Neural cell (in vitro differentiated cells): ENCODE measurements at regions not wholly inside any gene's neighbourhood (a gene's known extent, or its start where the extent isn't known, plus 50 kb on each side); places are given as distances from the start of the nearest gene placed in this dataset.

Source experiments
- H2AFZ ChIP-seq: fragments of 200-600, 300-800 bp; sonication (generic), shearing (Covaris generic); 2 replicates; pipeline ENCODE4 v1.6.0; 2014; ENCODE audit warnings: low read depth, mild to moderate bottlenecking, antibody characterized with exemption, low read length, moderate library complexity
- H3F3A ChIP-seq: fragments of 200-600 bp; shearing (Covaris generic); 2 replicates; pipeline ENCODE4 v1.6.1; 2016; ENCODE audit warnings: mild to moderate bottlenecking, moderate library complexity, mixed read lengths, antibody characterized with exemption, low read length; ENCODE audit not compliant: insufficient read depth, poor library complexity, severe bottlenecking
- H3K27ac ChIP-seq: fragments of 200-600, 300-800 bp; sonication (generic), shearing (Covaris generic); 2 replicates; pipeline ENCODE4 v1.5.1; 2014; ENCODE audit warnings: mild to moderate bottlenecking, low read length, moderate library complexity
- H3K27me3 ChIP-seq: fragments of 300-800, 200-600 bp; sonication (generic), shearing (Covaris generic); 2 replicates; pipeline ENCODE4 v1.6.0; 2014; ENCODE audit warnings: mild to moderate bottlenecking, low read depth, low read length, moderate library complexity; ENCODE audit not compliant: insufficient read depth
- H3K36me3 ChIP-seq: fragments of 300-800, 200-600 bp; sonication (generic), shearing (Covaris generic); 2 replicates; pipeline ENCODE4 v1.5.1; 2014; ENCODE audit warnings: mild to moderate bottlenecking, antibody characterized with exemption, low read length, moderate library complexity; ENCODE audit not compliant: insufficient read depth
- H3K4me2 ChIP-seq: fragments of 300-800, 200-600 bp; sonication (generic), shearing (Covaris generic); 2 replicates; pipeline ENCODE4 v1.6.0; 2014; ENCODE audit warnings: mild to moderate bottlenecking, low read length
- H3K4me3 ChIP-seq: fragments of 300-800, 200-600 bp; sonication (generic), shearing (Covaris generic); 2 replicates; pipeline ENCODE4 v1.5.1; 2014; ENCODE audit warnings: mild to moderate bottlenecking, low read length, moderate library complexity
- H3K79me2 ChIP-seq: fragments of 200-600 bp; shearing (Covaris generic); replicated peaks from 2 replicates; pipeline ENCODE4 v1.6.0; 2014; ENCODE audit warnings: mild to moderate bottlenecking, low read length, moderate library complexity; ENCODE audit not compliant: insufficient read depth
- H3K9ac ChIP-seq: fragments of 300-800, 200-600 bp; sonication (generic), shearing (Covaris generic); 2 replicates; pipeline ENCODE4 v1.6.1; 2016; ENCODE audit warnings: mild to moderate bottlenecking, low read length, mixed read lengths
- H3K9me2 ChIP-seq: fragments of 200-600 bp; shearing (Covaris generic); 2 replicates; pipeline ENCODE4 v1.6.1; 2016; ENCODE audit warnings: mild to moderate bottlenecking, low read length, mixed read lengths; ENCODE audit not compliant: insufficient read depth
- H3K9me3 ChIP-seq: fragments of 200-600, 300-800 bp; sonication (generic), shearing (Covaris generic); 2 replicates; pipeline ENCODE4 v1.6.1; 2016; ENCODE audit warnings: mild to moderate bottlenecking, mixed run types, low read length, moderate library complexity, mixed read lengths
- H4K20me1 ChIP-seq: fragments of 200-600 bp; shearing (Covaris generic); 2 replicates; pipeline ENCODE4 v1.6.1; 2016; ENCODE audit warnings: mild to moderate bottlenecking, mixed run types; ENCODE audit not compliant: insufficient read depth
- EP300 ChIP-seq: fragments of 450-650 bp; conservative IDR thresholded peaks from 2 replicates; pipeline ENCODE4 v1.6.1; 2014; ENCODE audit warnings: antibody characterized with exemption, mild to moderate bottlenecking, moderate library complexity; ENCODE audit not compliant: poor library complexity, severe bottlenecking
- EZH2 ChIP-seq: fragments of 200-600, 300-800 bp; shearing (Covaris generic), sonication (generic); IDR thresholded peaks from 2 replicates; pipeline ENCODE4 v1.6.1; 2014; ENCODE audit warnings: antibody characterized with exemption, low read length, borderline replicate concordance, mild to moderate bottlenecking; ENCODE audit not compliant: insufficient read depth, poor library complexity, severe bottlenecking
- MXI1 ChIP-seq: fragments of 450-650 bp; conservative IDR thresholded peaks from 2 replicates; pipeline ENCODE4 v1.6.1; 2014; ENCODE audit warnings: antibody characterized with exemption, mild to moderate bottlenecking; ENCODE audit not compliant: poor library complexity, severe bottlenecking
- POLR2AphosphoS5 ChIP-seq: IDR thresholded peaks from 2 replicates; pipeline ENCODE4 v1.6.1; 2012
- RAD21 ChIP-seq: fragments of 450-650 bp; conservative IDR thresholded peaks from 2 replicates; pipeline ENCODE4 v1.6.1; 2014; ENCODE audit warnings: antibody characterized with exemption, mild to moderate bottlenecking, moderate library complexity
- SMC3 ChIP-seq: fragments of 450-650 bp; conservative IDR thresholded peaks from 2 replicates; pipeline ENCODE4 v1.6.1; 2014; ENCODE audit warnings: antibody characterized with exemption, mild to moderate bottlenecking, moderate library complexity; ENCODE audit not compliant: poor library complexity
- TAF1 ChIP-seq: IDR thresholded peaks from 2 replicates; pipeline ENCODE4 v1.6.1; 2012; ENCODE audit warnings: low read depth
- TF ChIP-seq, protein P1 (sequence below): fragments of 450-650 bp; IDR thresholded peaks from 2 replicates; pipeline ENCODE4 v1.5.1; 2014; ENCODE audit warnings: antibody characterized with exemption, mild to moderate bottlenecking, moderate library complexity; ENCODE audit not compliant: poor library complexity, severe bottlenecking
- TF ChIP-seq, protein P2 (sequence below): IDR thresholded peaks from 2 replicates; pipeline ENCODE4 v1.6.1; 2012; ENCODE audit warnings: borderline replicate concordance

DNA sequence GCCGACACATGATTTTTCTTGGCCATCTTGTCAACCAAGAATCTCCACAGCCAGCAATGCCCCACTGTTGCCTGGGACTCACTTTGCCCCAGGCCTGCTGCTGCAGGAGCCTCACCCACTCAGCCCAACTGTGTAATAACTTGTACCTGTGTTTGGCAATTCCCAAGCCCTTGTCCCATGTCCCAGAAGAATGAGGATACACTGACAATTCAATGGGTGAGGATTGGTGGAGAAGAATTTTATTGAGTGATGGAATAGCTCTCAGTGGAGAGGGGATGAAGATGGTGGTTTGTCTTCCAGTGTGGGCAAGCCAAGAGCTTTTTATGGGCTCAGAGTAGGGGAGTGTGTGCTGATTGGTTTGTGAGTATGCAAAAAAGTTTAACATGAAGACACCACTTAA is 861.9 kb downstream of the TFAP2A start:
- H3K4me3 ChIP-seq, result no peak overlapping the region
- TF ChIP-seq RAD21 (no peak), EP300 (no peak)
- TF ChIP-seq, protein P1, sequence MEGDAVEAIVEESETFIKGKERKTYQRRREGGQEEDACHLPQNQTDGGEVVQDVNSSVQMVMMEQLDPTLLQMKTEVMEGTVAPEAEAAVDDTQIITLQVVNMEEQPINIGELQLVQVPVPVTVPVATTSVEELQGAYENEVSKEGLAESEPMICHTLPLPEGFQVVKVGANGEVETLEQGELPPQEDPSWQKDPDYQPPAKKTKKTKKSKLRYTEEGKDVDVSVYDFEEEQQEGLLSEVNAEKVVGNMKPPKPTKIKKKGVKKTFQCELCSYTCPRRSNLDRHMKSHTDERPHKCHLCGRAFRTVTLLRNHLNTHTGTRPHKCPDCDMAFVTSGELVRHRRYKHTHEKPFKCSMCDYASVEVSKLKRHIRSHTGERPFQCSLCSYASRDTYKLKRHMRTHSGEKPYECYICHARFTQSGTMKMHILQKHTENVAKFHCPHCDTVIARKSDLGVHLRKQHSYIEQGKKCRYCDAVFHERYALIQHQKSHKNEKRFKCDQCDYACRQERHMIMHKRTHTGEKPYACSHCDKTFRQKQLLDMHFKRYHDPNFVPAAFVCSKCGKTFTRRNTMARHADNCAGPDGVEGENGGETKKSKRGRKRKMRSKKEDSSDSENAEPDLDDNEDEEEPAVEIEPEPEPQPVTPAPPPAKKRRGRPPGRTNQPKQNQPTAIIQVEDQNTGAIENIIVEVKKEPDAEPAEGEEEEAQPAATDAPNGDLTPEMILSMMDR, result no peak
- H2AFZ ChIP-seq, result no peak overlapping the region
- no peaks in the 10 kb centered on the region for H3K9me2 ChIP-seq
- no peak overlapping the region for H3K27ac ChIP-seq
- no peaks in the 10 kb centered on the region for H3K9me3 ChIP-seq
- H3K27me3 ChIP-seq, result no peaks in the 10 kb centered on the region
- no peaks in the 10 kb centered on the region for H3K79me2 ChIP-seq
- H3K36me3 ChIP-seq, result no peaks in the 10 kb centered on the region
- H3K4me2 ChIP-seq, result no peak overlapping the region
- H3K9ac ChIP-seq, result no peak overlapping the region
- no peaks in the 10 kb centered on the region for H4K20me1 ChIP-seq
- no peaks in the 10 kb centered on the region for H3F3A ChIP-seq

DNA sequence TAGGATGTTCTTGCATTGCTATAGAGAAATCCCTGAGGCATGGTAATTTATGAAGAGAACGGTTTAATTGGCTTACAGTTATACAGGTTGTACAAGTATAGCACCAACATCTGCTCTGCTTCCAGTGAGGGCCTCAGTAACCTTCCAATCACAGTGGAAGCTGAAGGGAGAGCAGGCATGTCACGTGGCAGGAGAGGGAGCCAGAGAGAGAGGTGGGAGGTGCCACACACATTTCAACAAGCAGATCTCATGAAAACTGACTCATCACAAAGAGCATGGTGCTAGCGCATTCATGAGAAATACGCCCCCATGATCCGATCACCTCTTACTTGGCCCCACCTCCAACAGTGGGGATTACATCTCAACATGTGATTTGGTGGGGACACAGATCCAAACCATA is 871.2 kb downstream of the TFAP2A start:
- Histone ChIP-seq H3K9me2 (no peaks in the 10 kb centered on the region), H3K4me3 (no peak overlapping the region), H3K9me3 (no peaks in the 10 kb centered on the region), H3K27me3 (no peaks in the 10 kb centered on the region), H3F3A (no peaks in the 10 kb centered on the region), H4K20me1 (no peaks in the 10 kb centered on the region), H3K4me2 (no peak overlapping the region), H3K27ac (no peak overlapping the region), H3K9ac (no peak overlapping the region), H3K36me3 (no peaks in the 10 kb centered on the region), H2AFZ (no peak overlapping the region), H3K79me2 (no peaks in the 10 kb centered on the region)
- TF ChIP-seq EZH2 (no peak), SMC3 (no peak), EP300 (no peak), MXI1 (no peak), POLR2AphosphoS5 (no peak), RAD21 (no peak), TAF1 (no peak)
- TF ChIP-seq, protein P1, result no peak
- TF ChIP-seq, protein P2, sequence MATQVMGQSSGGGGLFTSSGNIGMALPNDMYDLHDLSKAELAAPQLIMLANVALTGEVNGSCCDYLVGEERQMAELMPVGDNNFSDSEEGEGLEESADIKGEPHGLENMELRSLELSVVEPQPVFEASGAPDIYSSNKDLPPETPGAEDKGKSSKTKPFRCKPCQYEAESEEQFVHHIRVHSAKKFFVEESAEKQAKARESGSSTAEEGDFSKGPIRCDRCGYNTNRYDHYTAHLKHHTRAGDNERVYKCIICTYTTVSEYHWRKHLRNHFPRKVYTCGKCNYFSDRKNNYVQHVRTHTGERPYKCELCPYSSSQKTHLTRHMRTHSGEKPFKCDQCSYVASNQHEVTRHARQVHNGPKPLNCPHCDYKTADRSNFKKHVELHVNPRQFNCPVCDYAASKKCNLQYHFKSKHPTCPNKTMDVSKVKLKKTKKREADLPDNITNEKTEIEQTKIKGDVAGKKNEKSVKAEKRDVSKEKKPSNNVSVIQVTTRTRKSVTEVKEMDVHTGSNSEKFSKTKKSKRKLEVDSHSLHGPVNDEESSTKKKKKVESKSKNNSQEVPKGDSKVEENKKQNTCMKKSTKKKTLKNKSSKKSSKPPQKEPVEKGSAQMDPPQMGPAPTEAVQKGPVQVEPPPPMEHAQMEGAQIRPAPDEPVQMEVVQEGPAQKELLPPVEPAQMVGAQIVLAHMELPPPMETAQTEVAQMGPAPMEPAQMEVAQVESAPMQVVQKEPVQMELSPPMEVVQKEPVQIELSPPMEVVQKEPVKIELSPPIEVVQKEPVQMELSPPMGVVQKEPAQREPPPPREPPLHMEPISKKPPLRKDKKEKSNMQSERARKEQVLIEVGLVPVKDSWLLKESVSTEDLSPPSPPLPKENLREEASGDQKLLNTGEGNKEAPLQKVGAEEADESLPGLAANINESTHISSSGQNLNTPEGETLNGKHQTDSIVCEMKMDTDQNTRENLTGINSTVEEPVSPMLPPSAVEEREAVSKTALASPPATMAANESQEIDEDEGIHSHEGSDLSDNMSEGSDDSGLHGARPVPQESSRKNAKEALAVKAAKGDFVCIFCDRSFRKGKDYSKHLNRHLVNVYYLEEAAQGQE, result no peak
